ENCODE measurements at regions not wholly inside any gene's neighbourhood (a gene's known extent, or its start where the extent isn't known, plus 50 kb on each side); places are given as distances from the start of the nearest gene placed in this dataset.

- TF ChIP-seq POLR2A (IDR thresholded peaks at IDR 0.05; ENCODE audit: extremely low read depth, insufficient read length) (no peak), CTCF (IDR thresholded peaks at IDR 0.05; ENCODE audit: low read depth, low read length) (no peak), MAX (IDR thresholded peaks at IDR 0.05; ENCODE audit: low read depth, low read length) (no peak), MYC (IDR thresholded peaks at IDR 0.05; ENCODE audit: low read depth, low read length) (no peak)
These were observed 258.1 kb upstream of the BMP2 start for GRCh38 chr20:6509374-6509773.

Data from NB4 (cell line).